GM19468 (cell line): ENCODE measurements at regions not wholly inside any gene's neighbourhood (a gene's known extent, or its start where the extent isn't known, plus 50 kb on each side); places are given as distances from the start of the nearest gene placed in this dataset.

Source experiments
- ATAC-seq: cut with Tn5 transposase; IDR thresholded peaks from one replicate; pipeline ENCODE4 v1.9.1; 2021; ENCODE audit warnings: mild to moderate bottlenecking, moderate library complexity, moderate number of reproducible peaks; ENCODE audit not compliant: unreplicated experiment; ENCODE audit errors: extremely low read depth

- ATAC-seq = no peak
These were observed 1449.0 kb downstream of the PLA2G4A start for GRCh38 chr1:188277771-188278170.

- ATAC-seq = no peak
These were observed 1453.2 kb downstream of the PLA2G4A start for GRCh38 chr1:188281921-188282320.

GRCh38 chr1:188295157-188295556 lies 1466.4 kb downstream of the PLA2G4A start:
- ATAC-seq = no peak

- ATAC-seq = no peak
These were observed 1474.0 kb downstream of the PLA2G4A start for GRCh38 chr1:188302746-188303145.

- ATAC-seq = no peak
These were observed 1485.9 kb downstream of the PLA2G4A start for GRCh38 chr1:188314557-188315137.

GRCh38 chr1:188317894-188318293 lies 1489.1 kb downstream of the PLA2G4A start:
- ATAC-seq = no peak

- no peak for ATAC-seq
These were observed 1496.5 kb downstream of the PLA2G4A start for GRCh38 chr1:188325211-188325610.

GRCh38 chr1:188343914-188344313 lies 1515.2 kb downstream of the PLA2G4A start:
- no peak for ATAC-seq

- ATAC-seq = no peak
These were observed 1521.4 kb downstream of the PLA2G4A start for GRCh38 chr1:188350104-188350503.

- no peak for ATAC-seq
These were observed 1526.3 kb downstream of the PLA2G4A start for GRCh38 chr1:188355082-188355481.

- ATAC-seq = no peak
These were observed 1527.1 kb downstream of the PLA2G4A start for GRCh38 chr1:188355847-188356246.

- ATAC-seq = no peak
These were observed 1530.6 kb downstream of the PLA2G4A start for GRCh38 chr1:188359315-188359714.

- no peak for ATAC-seq
These were observed 1535.2 kb downstream of the PLA2G4A start for GRCh38 chr1:188363943-188364342.

GRCh38 chr1:188364927-188365449 lies 1536.2 kb downstream of the PLA2G4A start:
- no peak for ATAC-seq

- no peak for ATAC-seq
These were observed 1537.1 kb downstream of the PLA2G4A start for GRCh38 chr1:188365874-188366273.

GRCh38 chr1:188367661-188368060 lies 1538.9 kb downstream of the PLA2G4A start:
- no peak for ATAC-seq

- no peak for ATAC-seq
These were observed 1542.6 kb downstream of the PLA2G4A start for GRCh38 chr1:188371295-188371806.

- ATAC-seq = no peak
These were observed 1544.1 kb downstream of the PLA2G4A start for GRCh38 chr1:188372821-188373220.

- no peak for ATAC-seq
These were observed 1554.1 kb downstream of the PLA2G4A start for GRCh38 chr1:188382851-188383250.

GRCh38 chr1:188386161-188386560 lies 1557.4 kb downstream of the PLA2G4A start:
- no peak for ATAC-seq

- ATAC-seq = no peak
These were observed 1557.9 kb downstream of the PLA2G4A start for GRCh38 chr1:188386666-188387065.

GRCh38 chr1:188394677-188395076 lies 1565.9 kb downstream of the PLA2G4A start:
- no peak for ATAC-seq
